Transverse colon (tissue), 4 donors: ENCODE measurements at regions not wholly inside any gene's neighbourhood (a gene's known extent, or its start where the extent isn't known, plus 50 kb on each side); places are given as distances from the start of the nearest gene placed in this dataset.

Source experiments
- DNase-seq: peaks from one replicate; pipeline ENCODE4 v3.0.0-alpha.2; 2019
- H3K27ac ChIP-seq, 4 donors: fragments of 200-600 bp; sonication (generic); 2 replicates each; pipeline ENCODE4 v1.5.1; 2016 to 2018; ENCODE audit warnings: inconsistent platforms in 4 of 4
- H3K27me3 ChIP-seq: fragments of 200-600 bp; sonication (generic); 2 replicates; pipeline ENCODE4 v1.5.1; 2017; ENCODE audit warnings: inconsistent platforms
- H3K36me3 ChIP-seq, 4 donors: fragments of 200-600 bp; sonication (generic); 2 replicates each; pipeline ENCODE4 v1.5.1; 2017 to 2019; ENCODE audit warnings: inconsistent platforms in 4 of 4
- H3K4me1 ChIP-seq, 4 donors: fragments of 200-600 bp; sonication (generic); 2 replicates each; pipeline ENCODE4 v1.5.1; 2017 to 2020; ENCODE audit warnings: inconsistent platforms in 4 of 4
- H3K4me3 ChIP-seq, 4 donors: fragments of 200-600 bp; sonication (generic); 1 replicate in 1 of 4; 2 replicates in 3 of 4; pipeline versions ENCODE4 v1.5.1 to v1.6.1; 2017 to 2019; ENCODE audit warnings: inconsistent platforms in 4 of 4
- H3K9me3 ChIP-seq, 2 donors: fragments of 200-600 bp; sonication (generic); 2 replicates each; pipeline ENCODE4 v1.5.1; 2017 to 2019; ENCODE audit warnings: inconsistent platforms in 2 of 2
- CTCF ChIP-seq, 5 experiments: fragments of 200-600 bp in 3 of 5; fragments of 450-650 bp in 2 of 5; sonication (generic) in 3 of 5; IDR thresholded peaks; 1 replicate in 2 of 5; 2 replicates in 3 of 5; pipeline ENCODE4 v1.5.1; 2016 to 2017; ENCODE audit warnings: antibody characterized with exemption in 5 of 5, inconsistent platforms in 3 of 5, mild to moderate bottlenecking in 2 of 5, moderate library complexity in 1 of 5
- EP300 ChIP-seq: sonication (generic); formaldehyde crosslinking; IDR thresholded peaks from one replicate; pipeline ENCODE4 v1.6.1; 2017; ENCODE audit warnings: antibody characterized with exemption, low read depth
- POLR2A ChIP-seq: fragments of 450-650 bp; IDR thresholded peaks from one replicate; pipeline ENCODE4 v1.6.1; 2016; ENCODE audit warnings: antibody characterized with exemption, mild to moderate bottlenecking, moderate library complexity
- POLR2AphosphoS5 ChIP-seq, 3 donors: sonication (generic); formaldehyde crosslinking; IDR thresholded peaks; one replicate each; pipeline ENCODE4 v1.6.1; 2016; ENCODE audit warnings: antibody characterized with exemption in 3 of 3
- WGBS, 2 donors: methylation state at CpG; one replicate each; pipeline ENCODE4 v1.1.5; 2018; ENCODE audit warnings: low coverage in 1 of 2; 5-methylcytosine and 5-hydroxymethylcytosine counted together
- in situ Hi-C, 4 donors: fragments of 200-750 bp; cut with MboI; loops; one replicate each; pipeline versions ENCODE4 v1.15.0 to v1.15.1; 2017; ENCODE audit warnings: low sequenced_read_pairs in 3 of 4, low pct_ligation_motif_present in 1 of 4, low pct_unique_long_range_greater_than_20kb in 1 of 4
- intact Hi-C: fragments of 100-400 bp; cut with DNase I; formaldehyde crosslinking; loops from one replicate; pipeline ENCODE4 v1.15.1; 2023; ENCODE audit warnings: low total_unique reads

GRCh38 chr2:198757069-198757468 lies 700.7 kb downstream of the SATB2 start:
- Histone ChIP-seq H3K36me3 (no peaks in the 10 kb centered on the region), H3K27ac (peak overlapping the region; percentile 45 to 71 (median 69)), H3K4me1 (peaks cover 4 to 15% (median 7%) of the 10 kb centered on the region in 4 donors), H3K9me3 (no peaks in the 10 kb centered on the region), H3K27me3 (no peaks in the 10 kb centered on the region), H3K4me3 (no peak overlapping the region)
- intact Hi-C loops (no loop called here), in situ Hi-C loops (no loop called here)
- 36 to 39% methylated on average over 3 of the region's 3 CpGs for WGBS, 2 donors
- TF ChIP-seq CTCF (IDR thresholded peaks at IDR 0.05) (no peak), POLR2AphosphoS5 (IDR thresholded peaks at IDR 0.05) (peak in 1 of 3 donors; percentile 19)
- no peak for DNase-seq

- peaks cover 4 to 15% (median 7%) of the 10 kb centered on the region in 4 donors for H3K4me1 ChIP-seq
- TF ChIP-seq POLR2AphosphoS5 (IDR thresholded peaks at IDR 0.05) (no peak), EP300 (no peak), POLR2A (no peak), CTCF (IDR thresholded peaks at IDR 0.05) (no peak)
- no peak for DNase-seq
- H3K27ac ChIP-seq = peak overlapping the region in 2 of 4 donors; percentile 52 to 68
- H3K9me3 ChIP-seq = no peaks in the 10 kb centered on the region
- H3K36me3 ChIP-seq = no peaks in the 10 kb centered on the region
- WGBS, 2 donors = 59 to 60% methylated on average over 3 of the region's 3 CpGs
- H3K4me3 ChIP-seq = no peak overlapping the region
- no peaks in the 10 kb centered on the region for H3K27me3 ChIP-seq
- intact Hi-C loops = no loop called here
- in situ Hi-C loops = no loop called here
Observed at GRCh38 chr2:198756166-198756565, 701.6 kb downstream of the SATB2 start.

GRCh38 chr2:198753101-198753500 lies 704.6 kb downstream of the SATB2 start:
- H3K36me3 ChIP-seq = no peaks in the 10 kb centered on the region
- intact Hi-C loops = no loop called here
- H3K9me3 ChIP-seq = no peaks in the 10 kb centered on the region
- no peak overlapping the region for H3K27ac ChIP-seq
- no peak overlapping the region for H3K4me3 ChIP-seq
- in situ Hi-C loops = no loop called here
- peaks cover 4 to 15% (median 7%) of the 10 kb centered on the region in 4 donors for H3K4me1 ChIP-seq
- no peak for TF ChIP-seq POLR2AphosphoS5 (IDR thresholded peaks at IDR 0.05)
- no peak for TF ChIP-seq CTCF (IDR thresholded peaks at IDR 0.05)
- TF ChIP-seq EP300 = no peak
- no peak for TF ChIP-seq POLR2A
- 81 to 90% methylated on average over 3 of the region's 3 CpGs for WGBS, 2 donors
- no peaks in the 10 kb centered on the region for H3K27me3 ChIP-seq
- DNase-seq = no peak

- intact Hi-C loops = no loop called here
Observed at GRCh38 chr2:198749364-198749763, 708.4 kb downstream of the SATB2 start.

More at GRCh38 chr2:198749364-198749763, 708.4 kb downstream of the SATB2 start:
- DNase-seq = no peak
- TF ChIP-seq CTCF (IDR thresholded peaks at IDR 0.05) (no peak), EP300 (no peak), POLR2A (no peak)
- no peak overlapping the region for H3K27ac ChIP-seq
- 79 to 81% methylated on average over 2 of the region's 2 CpGs for WGBS, 2 donors
- no peaks in the 10 kb centered on the region for H3K27me3 ChIP-seq
- H3K36me3 ChIP-seq = no peaks in the 10 kb centered on the region
- H3K4me3 ChIP-seq = no peak overlapping the region
- in situ Hi-C loops = no loop called here
- no peaks in the 10 kb centered on the region for H3K9me3 ChIP-seq
- H3K4me1 ChIP-seq = no peaks in the 10 kb centered on the region
